ENCODE measurements at regions not wholly inside any gene's neighbourhood (a gene's known extent, or its start where the extent isn't known, plus 50 kb on each side); places are given as distances from the start of the nearest gene placed in this dataset.

- Histone ChIP-seq H3K27ac (ENCODE audit: low read length) (no peak overlapping the region), H3K27me3 (ENCODE audit: low read depth, low read length) (0 out of 2 replicates have a peak, but pooled peaks cover 4% of the 10 kb centered on the region), H3K9me3 (ENCODE audit: insufficient read depth, low read length) (no peaks in the 10 kb centered on the region), H3K79me2 (ENCODE audit: low read length) (no peaks in the 10 kb centered on the region), H3K4me3 (ENCODE audit: low read length) (no peak overlapping the region), H3K4me1 (ENCODE audit: low read length) (no peaks in the 10 kb centered on the region), H3K9ac (ENCODE audit: low read length) (no peak overlapping the region), H3K36me3 (replicated peaks; ENCODE audit: low read depth, low read length) (no peaks in the 10 kb centered on the region), H3K4me2 (ENCODE audit: low read length) (no peak overlapping the region), H2AFZ (ENCODE audit: low read depth, low read length) (no peak overlapping the region), H4K20me1 (ENCODE audit: insufficient read depth, low read length) (no peaks in the 10 kb centered on the region)
- TF ChIP-seq CTCF (IDR thresholded peaks at IDR 0.05; ENCODE audit: low read depth, low read length) (no peak), EZH2phosphoT487 (IDR thresholded peaks at IDR 0.05; ENCODE audit: low read depth) (no peak)
These were observed 145.1 kb upstream of the ZNF536 start for GRCh38 chr19:30227012-30227621.

GRCh38 chr19:30227661-30228112 is 144.5 kb upstream of the ZNF536 start:
- Histone ChIP-seq H3K27me3 (ENCODE audit: low read depth, low read length) (peaks cover 7% of the 10 kb centered on the region; the same call in 1 of the 2 replicates), H3K9ac (ENCODE audit: low read length) (no peak overlapping the region), H3K4me1 (ENCODE audit: low read length) (no peaks in the 10 kb centered on the region), H4K20me1 (ENCODE audit: insufficient read depth, low read length) (no peaks in the 10 kb centered on the region), H3K4me2 (ENCODE audit: low read length) (no peak overlapping the region), H2AFZ (ENCODE audit: low read depth, low read length) (no peak overlapping the region), H3K79me2 (ENCODE audit: low read length) (no peaks in the 10 kb centered on the region), H3K36me3 (replicated peaks; ENCODE audit: low read depth, low read length) (no peaks in the 10 kb centered on the region), H3K27ac (ENCODE audit: low read length) (no peak overlapping the region), H3K4me3 (ENCODE audit: low read length) (no peak overlapping the region), H3K9me3 (ENCODE audit: insufficient read depth, low read length) (no peaks in the 10 kb centered on the region)
- TF ChIP-seq CTCF (IDR thresholded peaks at IDR 0.05; ENCODE audit: low read depth, low read length) (no peak), EZH2phosphoT487 (IDR thresholded peaks at IDR 0.05; ENCODE audit: low read depth) (no peak)

- peaks cover 7% of the 10 kb centered on the region; the same call in 1 of the 2 replicates for H3K27me3 ChIP-seq (ENCODE audit: low read depth, low read length)
- H3K36me3 ChIP-seq (replicated peaks; ENCODE audit: low read depth, low read length): no peaks in the 10 kb centered on the region
- H3K9me3 ChIP-seq (ENCODE audit: insufficient read depth, low read length): no peaks in the 10 kb centered on the region
- H3K27ac ChIP-seq (ENCODE audit: low read length): no peak overlapping the region
- no peak overlapping the region for H3K4me2 ChIP-seq (ENCODE audit: low read length)
- TF ChIP-seq EZH2phosphoT487 (IDR thresholded peaks at IDR 0.05; ENCODE audit: low read depth) (no peak), CTCF (IDR thresholded peaks at IDR 0.05; ENCODE audit: low read depth, low read length) (no peak)
- no peak overlapping the region for H3K4me3 ChIP-seq (ENCODE audit: low read length)
- H3K9ac ChIP-seq (ENCODE audit: low read length): no peak overlapping the region
- H3K79me2 ChIP-seq (ENCODE audit: low read length): no peaks in the 10 kb centered on the region
- H4K20me1 ChIP-seq (ENCODE audit: insufficient read depth, low read length): no peaks in the 10 kb centered on the region
- H3K4me1 ChIP-seq (ENCODE audit: low read length): no peaks in the 10 kb centered on the region
- H2AFZ ChIP-seq (ENCODE audit: low read depth, low read length): no peak overlapping the region
These were observed 143.9 kb upstream of the ZNF536 start for GRCh38 chr19:30228113-30228834.

- Histone ChIP-seq H3K27ac (ENCODE audit: low read length) (no peak overlapping the region), H3K9me3 (ENCODE audit: insufficient read depth, low read length) (no peaks in the 10 kb centered on the region), H4K20me1 (ENCODE audit: insufficient read depth, low read length) (no peaks in the 10 kb centered on the region), H2AFZ (ENCODE audit: low read depth, low read length) (no peak overlapping the region), H3K36me3 (replicated peaks; ENCODE audit: low read depth, low read length) (no peaks in the 10 kb centered on the region), H3K79me2 (ENCODE audit: low read length) (no peaks in the 10 kb centered on the region), H3K4me3 (ENCODE audit: low read length) (no peak overlapping the region), H3K4me2 (ENCODE audit: low read length) (no peak overlapping the region), H3K4me1 (ENCODE audit: low read length) (no peaks in the 10 kb centered on the region), H3K9ac (ENCODE audit: low read length) (no peak overlapping the region), H3K27me3 (ENCODE audit: low read depth, low read length) (peaks cover 7% of the 10 kb centered on the region; the same call in 1 of the 2 replicates)
- TF ChIP-seq CTCF (IDR thresholded peaks at IDR 0.05; ENCODE audit: low read depth, low read length) (no peak), EZH2phosphoT487 (IDR thresholded peaks at IDR 0.05; ENCODE audit: low read depth) (no peak)
These were observed 143.2 kb upstream of the ZNF536 start for GRCh38 chr19:30228835-30229524.

Data from OCI-LY3 (cell line).